Fibroblast of upper back skin (primary cell): ENCODE measurements at regions not wholly inside any gene's neighbourhood (a gene's known extent, or its start where the extent isn't known, plus 50 kb on each side); places are given as distances from the start of the nearest gene placed in this dataset.

Experiments used
- DNase-seq: peaks from one replicate; pipeline ENCODE4 v3.0.0-alpha.2; 2013

DNA sequence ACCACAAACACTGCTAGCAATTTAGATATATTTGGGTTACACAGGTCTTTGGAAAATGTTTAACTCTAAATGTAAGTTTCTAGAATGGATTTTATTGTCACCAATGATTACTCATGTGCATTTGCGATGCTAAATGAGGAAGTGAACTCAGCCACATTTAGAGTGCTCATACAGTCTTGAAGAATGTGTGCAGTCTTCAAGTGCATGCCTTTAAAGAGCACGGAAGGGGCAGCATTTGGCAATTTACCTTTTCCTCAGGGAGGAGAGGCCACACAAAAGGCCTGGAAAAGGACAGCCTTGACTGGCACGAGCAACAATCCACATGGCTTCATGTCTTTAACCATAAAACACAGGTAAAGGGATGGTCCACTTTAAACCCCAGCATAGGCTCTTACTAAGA is 78.5 kb upstream of the STK17B start:
- DNase-seq, result peak; percentile 61

DNA sequence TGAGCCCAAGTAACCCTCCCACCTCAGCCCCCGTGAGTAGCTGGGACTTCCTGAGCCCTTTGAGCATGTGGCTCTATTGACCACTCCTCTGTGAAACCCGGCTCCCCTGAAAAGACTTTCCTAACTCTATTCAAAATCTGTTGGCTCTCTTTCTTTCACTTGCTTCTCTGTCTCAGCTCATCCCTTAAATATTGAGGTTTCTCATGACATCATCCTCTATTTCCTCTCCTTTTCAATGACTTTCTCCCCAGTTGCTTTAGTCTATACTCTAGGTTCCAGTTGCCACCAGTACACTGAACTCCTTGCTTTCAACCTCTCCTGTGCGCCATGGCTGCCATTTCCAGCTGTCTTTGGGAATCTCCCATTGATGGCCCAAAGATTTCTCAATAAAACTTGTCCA is 79.8 kb upstream of the STK17B start:
- no peak for DNase-seq

DNA sequence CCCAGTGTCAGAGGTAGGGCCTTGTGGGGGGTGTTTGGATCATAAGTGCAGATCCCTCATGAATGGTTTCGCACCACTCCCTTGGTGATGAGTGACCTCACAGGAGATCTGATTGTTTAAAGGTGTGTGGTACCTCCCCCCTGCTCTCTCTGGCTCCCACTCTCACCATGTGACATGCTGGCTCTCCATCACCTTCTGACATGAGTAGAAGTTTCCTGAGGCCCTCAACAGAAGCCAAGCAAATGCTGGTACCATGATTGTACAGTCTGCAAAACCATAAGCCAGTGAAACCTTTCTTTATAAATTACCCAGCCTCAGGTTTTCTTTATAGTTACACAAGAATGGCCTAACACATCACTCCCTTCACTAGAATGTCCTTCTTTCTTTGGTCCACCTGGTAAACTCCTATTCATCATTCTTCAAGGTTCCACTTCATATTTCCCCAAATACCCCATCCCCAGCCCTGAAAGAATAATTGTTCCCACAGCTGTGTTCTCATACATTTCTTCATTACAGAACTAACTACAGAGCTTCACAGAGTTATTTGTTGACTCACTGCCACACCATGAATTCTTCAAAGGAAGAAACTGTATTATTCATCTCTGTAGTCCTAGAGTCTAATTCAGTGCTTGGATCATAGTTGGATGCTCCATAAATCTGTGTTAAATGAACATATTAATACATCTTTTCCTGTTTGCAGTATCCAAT is 81.2 kb upstream of the STK17B start:
- DNase-seq, result peak; percentile 41

DNA sequence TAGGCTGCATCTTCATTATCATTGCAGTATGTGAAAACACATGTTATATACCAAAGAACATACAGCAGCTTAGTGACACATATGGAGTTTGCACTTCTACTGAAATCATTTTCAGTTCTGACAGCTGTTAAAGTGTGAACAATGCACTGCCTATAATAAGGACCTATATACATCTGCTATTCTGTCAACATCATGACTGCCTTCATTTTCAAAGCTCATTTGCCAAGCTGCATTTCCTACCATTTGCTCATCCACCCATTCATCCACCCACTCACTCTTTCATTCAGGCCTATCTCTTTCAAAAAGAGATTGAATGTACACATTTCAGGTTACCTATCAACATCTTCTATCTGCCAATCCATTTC is 81.7 kb upstream of the STK17B start:
- no peak for DNase-seq

DNA sequence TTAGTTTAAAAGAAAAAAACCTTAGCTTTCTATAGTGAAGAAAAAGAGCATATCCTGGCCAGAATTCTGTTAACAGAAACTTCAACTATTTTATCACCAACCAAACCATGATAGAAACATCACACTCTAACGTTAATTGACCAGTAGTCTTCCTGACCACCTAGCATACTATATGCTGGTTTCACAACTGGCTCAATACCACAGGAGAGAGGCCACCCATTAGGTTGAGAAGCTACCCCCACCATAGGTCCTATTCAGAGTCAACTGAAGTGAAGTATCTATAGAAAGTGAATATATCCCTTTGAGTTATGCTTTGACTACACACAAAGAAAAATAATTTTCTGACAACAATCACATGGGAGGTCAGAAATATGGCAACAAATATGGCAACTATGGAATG is 85.2 kb upstream of the STK17B start:
- DNase-seq, result no peak

DNA sequence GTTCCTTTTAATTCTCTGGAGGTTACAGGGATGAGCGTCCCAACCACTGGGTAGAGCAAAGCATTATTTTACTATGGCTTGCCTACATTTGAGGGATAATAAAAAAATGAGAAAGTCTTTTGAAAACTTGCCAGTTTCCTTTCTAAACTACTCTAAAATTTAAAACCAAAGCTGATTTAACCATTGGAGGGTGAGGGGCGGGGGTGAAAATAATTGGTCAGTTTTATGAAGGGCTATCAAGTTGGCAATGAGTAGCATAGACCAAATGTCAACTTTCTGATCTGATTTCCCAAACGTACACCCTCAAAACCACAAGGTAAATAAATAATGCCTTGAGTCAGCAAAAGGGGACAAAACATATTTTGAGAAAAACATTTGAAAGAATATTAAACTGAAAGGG is 85.7 kb upstream of the STK17B start:
- DNase-seq, result no peak

DNA sequence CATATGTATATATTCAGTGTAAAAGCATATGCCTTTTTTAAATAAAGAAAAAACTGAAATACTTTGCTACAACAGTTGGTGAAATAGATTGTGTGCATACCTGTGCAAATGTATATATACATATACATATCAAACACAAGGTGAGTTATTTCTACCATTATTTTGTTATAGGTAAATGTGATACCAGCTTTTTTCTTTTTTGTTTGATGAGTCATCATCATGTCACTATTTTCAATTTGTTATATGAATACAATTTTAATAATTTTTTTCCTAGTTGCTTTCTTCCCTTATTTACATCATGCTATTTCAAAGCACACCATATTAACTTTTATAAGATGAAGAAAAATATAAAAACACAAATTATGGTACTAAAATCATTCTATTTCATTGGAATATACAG is 87.0 kb upstream of the STK17B start:
- no peak for DNase-seq

DNA sequence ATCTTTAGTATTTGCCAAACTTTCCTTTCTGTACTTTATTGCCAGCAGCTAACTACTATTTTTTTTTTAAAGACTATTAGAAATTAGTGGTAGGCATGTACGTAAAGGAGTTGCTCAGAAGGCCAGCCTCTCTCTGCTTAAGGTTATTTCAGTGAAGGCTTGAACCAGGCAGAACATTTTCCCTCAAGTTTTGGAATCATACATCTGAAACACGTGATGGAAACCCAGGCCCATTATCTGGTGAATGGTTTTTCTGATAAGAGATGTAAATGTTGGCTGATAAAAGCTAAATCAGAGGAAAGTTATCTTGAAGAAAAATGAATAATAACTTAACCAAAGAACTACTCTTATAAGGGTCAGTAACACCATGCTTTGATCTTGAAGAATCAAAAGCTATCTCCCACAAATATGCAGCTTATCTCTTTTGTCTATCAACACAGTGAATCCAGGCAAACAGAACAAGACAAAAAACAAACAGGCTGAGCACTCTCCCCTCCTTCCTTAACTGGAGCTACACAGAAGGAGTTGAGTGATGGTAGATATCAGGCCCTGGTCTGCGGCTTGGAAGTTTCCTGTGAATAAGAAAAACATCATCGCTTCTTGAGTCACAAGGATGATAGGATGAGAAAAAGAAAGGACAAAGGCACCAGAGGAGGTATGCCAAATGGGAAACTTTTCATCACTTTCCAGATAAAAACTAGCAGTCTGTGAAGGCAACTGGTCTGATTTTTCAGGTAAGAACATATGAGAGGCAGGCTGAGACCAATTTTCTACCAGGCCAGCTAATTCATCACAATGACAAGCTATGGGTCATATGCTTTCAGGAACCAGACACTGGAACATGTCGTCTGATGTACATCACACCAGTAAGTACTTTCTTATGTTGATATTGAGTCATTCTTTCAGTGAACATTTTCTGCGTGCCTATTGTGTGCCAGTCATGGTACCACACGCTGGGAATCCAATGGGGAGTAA is 88.4 kb upstream of the STK17B start:
- peak; percentile 73 for DNase-seq

DNA sequence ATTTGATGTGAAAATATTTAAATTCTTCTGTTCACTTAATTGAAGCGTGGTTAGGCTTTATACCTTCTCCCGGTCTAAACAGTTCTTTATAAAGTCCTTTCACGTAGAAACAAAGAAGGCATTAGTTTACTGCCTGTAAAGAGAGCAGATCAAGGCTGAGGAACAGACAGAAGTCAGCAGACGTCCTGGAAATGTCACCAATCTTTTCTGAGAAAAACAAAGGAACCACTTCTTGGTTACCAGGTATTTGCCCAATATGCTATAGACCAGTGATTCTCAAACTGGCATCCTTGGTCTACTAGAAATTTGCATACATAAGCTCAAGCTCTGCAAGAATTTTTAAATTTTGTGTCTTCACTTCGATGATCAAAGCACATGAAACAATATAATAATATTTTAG is 89.2 kb upstream of the STK17B start:
- no peak for DNase-seq

DNA sequence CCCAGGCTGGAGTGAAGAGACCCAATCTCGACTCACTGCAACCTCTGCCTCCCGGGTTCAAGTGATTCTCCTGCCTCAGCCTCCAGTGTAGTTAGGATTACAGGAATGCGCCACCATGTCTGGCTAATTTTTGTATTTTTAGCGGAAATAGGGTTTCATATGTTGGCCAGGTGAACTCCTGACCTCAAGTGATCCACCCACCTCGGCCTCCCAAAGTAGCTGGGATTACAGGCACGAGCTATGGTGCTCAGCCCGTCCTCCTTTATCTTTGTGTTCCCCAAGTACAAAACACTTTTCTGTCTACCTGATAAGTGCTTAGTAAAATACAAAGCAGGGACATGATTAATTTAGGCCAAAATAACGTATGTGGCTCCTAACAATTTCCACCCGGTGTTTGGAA is 91.2 kb upstream of the STK17B start:
- DNase-seq, result no peak

DNA sequence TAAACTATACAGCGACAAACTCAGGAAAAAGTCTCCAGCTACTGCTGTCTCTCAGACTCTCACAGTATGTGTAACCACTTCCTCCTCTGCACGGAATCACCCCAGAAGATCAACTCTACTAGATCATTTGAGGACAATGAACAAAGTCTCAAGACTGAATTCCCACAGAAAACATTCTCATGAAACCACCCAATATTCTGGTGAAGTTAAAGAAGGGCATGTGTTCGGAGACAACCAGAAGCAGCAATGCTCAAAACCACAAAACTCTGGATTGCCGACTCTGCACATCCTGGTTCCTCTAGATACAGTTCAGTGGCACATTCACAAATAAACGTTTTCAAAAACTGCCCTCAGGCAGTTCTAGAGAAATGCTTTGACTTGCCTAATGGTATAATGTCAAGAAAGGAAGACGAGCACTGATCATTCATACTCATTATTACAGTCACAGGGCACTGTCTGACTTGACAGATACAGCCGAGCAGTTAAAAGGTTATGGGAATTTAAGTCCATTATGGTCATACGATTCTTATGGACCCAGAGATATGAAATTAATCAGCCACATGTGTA is 91.9 kb upstream of the STK17B start:
- peak; percentile 66 for DNase-seq

DNA sequence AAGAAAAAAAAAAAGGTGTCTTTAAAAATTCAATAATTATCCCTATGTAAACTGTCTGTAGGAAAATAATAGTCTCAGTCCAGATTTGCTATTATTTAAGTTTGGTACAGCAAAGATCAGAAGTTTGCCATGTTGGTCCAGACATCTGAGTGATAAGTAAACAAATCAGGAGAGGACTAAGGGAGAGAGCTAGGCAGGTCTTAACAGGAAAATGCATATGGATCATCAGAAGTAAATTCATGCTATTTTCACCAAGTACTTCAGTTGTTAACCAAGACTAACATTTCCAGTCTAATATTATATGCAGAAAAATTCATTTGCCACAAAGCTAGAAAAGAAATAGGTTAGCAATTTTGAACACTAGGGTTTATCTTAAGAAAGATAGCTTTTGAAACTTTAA is 95.0 kb upstream of the STK17B start:
- DNase-seq, result no peak

DNA sequence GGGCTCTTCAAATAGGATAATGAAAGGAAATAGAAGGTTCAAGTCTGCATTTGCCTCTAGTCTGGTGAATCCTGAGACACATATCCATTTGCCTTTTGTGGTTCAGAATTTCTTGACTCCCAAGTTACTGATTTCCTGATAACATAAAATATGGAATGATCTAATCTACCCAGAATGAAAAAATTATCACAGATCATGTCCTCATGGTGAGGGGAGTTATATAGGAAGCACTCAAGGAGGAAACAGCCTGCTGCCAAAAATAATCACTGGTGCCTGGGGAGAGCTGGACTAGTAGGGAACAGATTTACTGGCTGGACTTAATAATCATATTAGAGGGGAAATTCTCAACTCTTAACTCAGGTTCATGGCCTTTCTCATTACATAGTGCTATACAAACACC is 95.5 kb upstream of the STK17B start:
- DNase-seq, result peak; percentile 71

DNA sequence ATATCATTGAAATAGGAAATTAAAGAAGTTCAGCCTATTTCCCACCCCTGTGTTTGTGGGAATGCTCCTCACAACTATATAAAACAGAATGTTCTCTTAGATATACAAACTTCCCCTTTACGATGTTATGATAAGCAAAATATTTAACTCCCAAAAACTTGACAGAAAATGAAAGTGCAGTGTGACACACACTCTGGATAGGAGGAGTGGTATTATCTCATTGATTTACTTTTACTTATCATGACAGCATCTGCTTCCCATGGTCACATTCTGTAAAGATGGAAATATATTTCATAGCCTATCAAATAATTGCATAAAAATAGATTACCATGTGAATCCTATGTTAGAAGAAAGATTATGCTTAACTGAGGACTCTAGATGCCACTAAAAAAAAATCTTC is 96.6 kb upstream of the STK17B start:
- DNase-seq, result no peak

DNA sequence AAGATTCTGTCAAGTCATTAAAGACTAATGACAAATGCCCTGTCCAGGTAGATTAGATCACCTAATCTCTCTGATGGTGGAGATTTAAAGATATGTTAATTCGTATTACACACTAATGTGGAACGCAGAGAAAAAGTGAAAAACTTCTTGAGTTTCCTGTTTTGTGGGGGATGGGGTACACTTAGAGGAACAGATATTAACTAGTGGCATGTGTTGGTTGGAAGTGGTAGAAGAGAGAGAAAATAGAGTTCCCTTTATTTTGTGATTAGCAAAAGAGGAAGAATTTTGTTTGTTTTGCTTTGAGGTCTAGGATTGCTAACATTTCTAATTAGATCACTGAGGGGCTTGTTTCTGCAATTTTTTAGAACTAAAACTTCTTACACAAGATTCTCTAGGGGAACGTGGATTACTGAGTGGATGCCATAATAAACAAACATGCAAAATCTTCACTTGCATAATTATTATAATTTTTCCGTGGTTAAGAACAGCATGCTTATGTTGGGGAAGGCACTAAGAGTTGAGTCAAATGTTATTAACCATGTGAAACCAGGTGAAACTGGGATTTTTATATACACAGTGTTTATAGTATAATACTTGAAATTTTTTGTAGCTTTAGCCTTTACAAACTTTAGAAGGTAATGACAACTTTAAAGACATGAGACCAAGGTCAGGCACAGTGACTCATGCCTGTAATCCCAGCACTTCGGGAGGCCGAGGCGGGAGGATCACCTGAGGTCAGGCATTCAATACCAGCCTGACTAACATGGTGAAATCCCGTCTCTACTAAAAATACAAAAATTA is 97.4 kb upstream of the STK17B start:
- no peak for DNase-seq

DNA sequence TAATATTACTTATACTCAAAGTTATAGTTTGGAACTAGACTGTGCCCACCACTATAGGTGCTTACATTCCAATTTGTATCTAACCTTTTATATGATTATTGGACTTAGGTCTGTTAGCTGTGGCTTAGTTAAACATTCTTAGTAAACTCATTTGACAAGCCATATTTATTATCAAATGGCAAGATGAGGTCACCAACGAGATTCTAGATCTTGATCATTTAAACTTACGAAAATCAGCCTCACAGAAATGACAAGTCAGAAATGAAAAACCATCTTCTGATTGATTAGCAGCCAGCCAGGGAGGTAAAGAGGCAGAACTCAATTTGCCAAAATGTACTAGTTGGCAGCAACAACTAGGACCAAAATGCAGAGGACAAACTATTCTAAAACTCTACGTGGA is 100.4 kb upstream of the STK17B start:
- DNase-seq, result no peak

DNA sequence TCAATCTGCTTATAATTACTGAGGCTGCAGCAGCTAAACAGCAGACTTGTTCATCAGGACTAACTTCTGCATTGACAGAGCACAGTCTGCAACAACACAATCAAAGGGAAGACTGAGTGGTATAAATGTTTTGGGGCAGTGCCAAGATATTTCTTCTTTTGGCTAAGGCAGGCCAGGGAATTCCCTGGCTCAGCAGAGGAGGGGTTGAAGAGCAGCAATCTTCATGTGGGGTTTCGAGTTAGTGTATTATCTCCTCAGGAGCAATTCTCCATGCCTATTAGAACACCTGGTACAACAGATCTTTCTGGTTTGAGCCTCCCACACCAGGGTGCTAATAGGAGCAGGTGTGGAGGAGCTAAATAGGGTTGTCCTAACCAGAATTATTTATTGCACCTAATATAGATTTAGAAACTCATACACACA is 103.0 kb upstream of the STK17B start:
- DNase-seq, result peak; percentile 81

DNA sequence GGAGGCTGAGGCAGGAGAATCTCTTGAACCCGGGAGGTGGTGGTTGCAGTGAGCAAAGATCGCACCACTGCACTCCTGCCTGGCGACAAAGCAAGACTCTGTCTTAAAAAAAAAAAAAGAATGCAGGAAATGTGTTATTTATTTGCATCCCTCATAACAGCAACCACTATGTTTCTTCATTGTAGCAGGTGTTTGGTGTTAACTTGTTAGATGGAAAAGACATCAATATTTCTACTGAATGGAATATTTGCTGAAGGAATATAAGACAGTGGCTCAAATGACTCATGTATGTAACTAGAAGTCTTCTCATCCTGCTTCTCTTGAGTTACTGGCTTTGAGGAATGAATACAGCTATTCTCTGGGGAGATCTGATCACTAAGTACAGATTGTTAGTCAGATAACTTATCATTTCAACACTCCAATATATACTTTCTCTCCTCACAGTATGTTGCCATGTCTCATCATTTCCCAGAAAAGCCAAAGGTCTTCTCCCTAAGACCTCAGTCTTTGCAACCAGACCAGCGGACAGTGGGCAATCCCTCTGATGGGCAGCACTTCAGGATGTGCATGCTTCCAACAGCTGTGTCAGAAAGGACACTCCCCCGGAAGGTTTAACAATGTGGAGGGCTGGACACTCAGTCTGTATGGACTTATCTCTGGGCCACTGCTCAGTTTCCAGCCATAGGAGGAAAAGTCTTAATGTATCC is 104.4 kb upstream of the STK17B start:
- DNase-seq, result peak; percentile 92

DNA sequence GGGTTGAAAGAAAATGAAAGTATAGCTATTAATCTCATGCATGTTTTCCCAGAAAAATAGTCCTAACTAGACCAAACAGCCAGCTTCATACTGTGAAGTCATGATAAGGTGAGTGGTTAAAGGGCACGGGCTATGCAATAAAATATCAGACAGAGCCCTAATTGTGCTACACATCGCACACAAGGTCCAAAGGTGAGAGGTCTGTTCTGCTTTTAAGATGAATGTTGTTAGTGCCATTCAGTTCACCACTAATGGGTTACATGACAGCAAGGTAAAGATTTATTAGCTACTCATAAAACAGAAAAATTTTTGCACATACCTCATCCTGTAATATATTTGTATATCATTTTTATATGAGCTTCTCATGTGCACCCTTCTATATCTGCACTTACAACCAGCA is 105.0 kb upstream of the STK17B start:
- peak; percentile 44 for DNase-seq

DNA sequence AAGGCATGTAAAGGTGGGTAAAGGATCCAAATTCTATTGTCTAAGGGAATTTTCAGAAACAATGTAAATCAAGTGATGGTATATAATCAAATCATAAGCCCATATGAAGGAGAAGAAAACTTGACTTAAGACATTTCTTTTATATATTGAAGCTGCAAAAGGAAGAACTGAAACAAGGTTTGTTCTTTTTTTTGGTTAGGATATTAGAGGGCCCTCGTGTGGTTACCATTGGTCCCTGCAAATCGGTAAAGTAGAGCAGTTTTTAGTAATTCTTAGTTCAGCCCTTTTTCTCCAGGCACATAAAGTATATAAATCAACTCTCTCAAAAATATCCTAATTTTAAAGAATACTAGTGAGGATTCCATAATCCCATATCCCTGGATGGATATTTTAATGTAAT is 105.6 kb upstream of the STK17B start:
- peak; percentile 45 for DNase-seq

DNA sequence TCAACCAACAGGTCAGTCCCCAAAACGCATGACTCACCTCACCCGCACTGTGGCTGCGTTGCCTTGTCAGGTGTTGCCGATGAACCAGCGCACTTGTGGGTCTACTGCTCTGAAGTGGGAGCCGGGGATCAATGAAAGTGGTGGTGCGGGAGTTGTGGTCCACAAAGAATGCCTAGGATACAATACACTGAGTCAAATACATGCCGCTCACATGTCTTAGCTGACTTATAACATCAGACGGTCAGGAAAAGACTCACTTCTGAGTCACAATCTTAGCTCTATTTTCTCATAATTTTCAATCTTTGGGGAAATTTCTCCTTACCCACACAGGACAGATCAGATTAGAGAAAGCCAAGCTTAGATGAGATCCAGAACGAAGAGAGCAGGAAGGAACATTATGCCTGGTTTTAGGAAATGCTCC is 107.1 kb upstream of the STK17B start:
- DNase-seq, result peak; percentile 91

DNA sequence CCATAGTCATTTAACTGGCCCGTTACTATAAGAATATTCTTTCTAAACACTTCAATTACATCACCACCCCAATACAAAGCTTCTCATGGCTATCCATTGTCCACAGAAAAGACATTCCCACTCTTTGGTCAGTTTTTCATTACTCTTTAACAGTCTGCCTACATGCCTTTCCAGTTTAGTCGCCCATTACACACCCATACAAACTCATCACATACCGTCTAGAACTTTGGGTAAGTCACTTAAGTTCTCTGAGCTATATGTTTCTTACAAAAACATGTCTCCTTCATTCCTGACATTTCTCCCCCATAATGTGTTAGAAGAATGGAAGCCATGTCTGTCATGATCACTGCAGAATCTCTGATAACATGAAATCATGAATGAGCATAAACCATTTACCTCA is 108.2 kb upstream of the STK17B start:
- no peak for DNase-seq
